ENCODE measurements at regions not wholly inside any gene's neighbourhood (a gene's known extent, or its start where the extent isn't known, plus 50 kb on each side); places are given as distances from the start of the nearest gene placed in this dataset.

- Histone ChIP-seq H2BK5ac (ENCODE audit: insufficient read length, low read length) (no peak overlapping the region), H3K27me3 (ENCODE audit: insufficient read depth, low read length) (no peaks in the 10 kb centered on the region), H3K9me3 (ENCODE audit: control insufficient read depth, low read depth, low read length) (peaks cover 6% of the 10 kb centered on the region), H2BK15ac (ENCODE audit: low read depth, low read length) (no peak overlapping the region), H3K4me2 (ENCODE audit: insufficient read depth, insufficient read length, low read length) (no peak overlapping the region), H4K8ac (replicated peaks; ENCODE audit: insufficient read length, low read depth, low read length) (no peak overlapping the region), H3K27ac (ENCODE audit: insufficient read length, low read depth, low read length) (no peak overlapping the region), H3K79me1 (ENCODE audit: insufficient read depth, low read depth, low read length, poor library complexity, severe bottlenecking) (no peaks in the 10 kb centered on the region), H3K4me1 (ENCODE audit: insufficient read depth, low read length) (no peaks in the 10 kb centered on the region), H3K79me2 (ENCODE audit: insufficient read depth, low read length) (no peaks in the 10 kb centered on the region), H2AK5ac (ENCODE audit: insufficient read length, low read length) (no peak overlapping the region), H3K18ac (ENCODE audit: insufficient read length, low read depth, low read length) (no peak overlapping the region), H3K14ac (ENCODE audit: insufficient read depth, low read length) (no peak overlapping the region), H3K23ac (ENCODE audit: insufficient read length, low read depth, low read length) (no peak overlapping the region), H2AFZ (ENCODE audit: low read length) (no peak overlapping the region), H3K4ac (ENCODE audit: low read depth, low read length) (no peak overlapping the region), H3K23me2 (ENCODE audit: insufficient read length, low read depth, low read length, poor library complexity, severe bottlenecking) (no peaks in the 10 kb centered on the region), H3T11ph (ENCODE audit: low read length) (no peak overlapping the region), H3K9ac (ENCODE audit: extremely low read depth, insufficient read length, low read length) (no peak overlapping the region), H4K91ac (ENCODE audit: insufficient read length, low read depth, low read length) (no peak overlapping the region), H4K5ac (ENCODE audit: insufficient read length, low read depth, low read length) (no peak overlapping the region), H4K20me1 (ENCODE audit: control insufficient read depth, insufficient read depth, insufficient read length) (no peaks in the 10 kb centered on the region), H2BK20ac (ENCODE audit: low read depth, low read length, poor library complexity, severe bottlenecking) (no peak overlapping the region), H3K56ac (ENCODE audit: insufficient read length, low read depth, low read length) (no peak overlapping the region), H2BK12ac (ENCODE audit: insufficient read length, low read depth, low read length) (no peak overlapping the region), H2BK120ac (ENCODE audit: low read depth, low read length, poor library complexity, severe bottlenecking) (no peak overlapping the region)
- DNase-seq: no peak
- Mint-ChIP-seq H3K36me3 (ENCODE audit: insufficient read depth in 1 of 3, low read depth in 3 of 3) (peaks cover 0 to 8% (median 0%) of the 10 kb centered on the region in 3 experiments; a peak in 3 of 7 replicates), H3K4me1 (no peaks in the 10 kb centered on the region), H3K27me3 (ENCODE audit: low read depth) (no peaks in the 10 kb centered on the region), H3K4me3 (no peak overlapping the region), H3K27ac (no peak overlapping the region), H3K9me3 (peaks cover 7 to 9% of the 10 kb centered on the region in 2 experiments)
- TF ChIP-seq CTCF (conservative IDR thresholded peaks at IDR 0.05): no peak
- no CpG with 5 or more reads among the region's 4 CpGs for WGBS (ENCODE audit: extremely low coverage, insufficient read length, low lambda C conversion rate)
Observed at GRCh38 chr10:30171601-30172000, 112.2 kb upstream of the JCAD start.
